VCaP (cell line): ENCODE measurements at regions not wholly inside any gene's neighbourhood (a gene's known extent, or its start where the extent isn't known, plus 50 kb on each side); places are given as distances from the start of the nearest gene placed in this dataset.

Experiments
- H3K27ac ChIP-seq: fragments of 450-650 bp; 2 replicates; pipeline ENCODE4 v1.5.1; 2017
- CTCF ChIP-seq: fragments of 450-650 bp; conservative IDR thresholded peaks from 2 replicates; pipeline ENCODE4 v1.5.1; 2017; ENCODE audit warnings: mild to moderate bottlenecking, moderate library complexity

- no peak overlapping the region for H3K27ac ChIP-seq
- TF ChIP-seq CTCF = no peak
These were observed 77.9 kb downstream of the MCFD2 start for GRCh38 chr2:46837704-46838103.

GRCh38 chr2:46837112-46837454 lies 78.5 kb downstream of the MCFD2 start:
- H3K27ac ChIP-seq = no peak overlapping the region
- no peak for TF ChIP-seq CTCF

- no peak for TF ChIP-seq CTCF
- H3K27ac ChIP-seq = no peak overlapping the region
These were observed 79.1 kb downstream of the MCFD2 start for GRCh38 chr2:46836295-46837111.

- TF ChIP-seq CTCF = no peak
- H3K27ac ChIP-seq = no peak overlapping the region
These were observed 80.1 kb downstream of the MCFD2 start for GRCh38 chr2:46835520-46835919.

GRCh38 chr2:46832543-46832942 lies 83.1 kb downstream of the MCFD2 start:
- H3K27ac ChIP-seq = no peak overlapping the region
- TF ChIP-seq CTCF = no peak

GRCh38 chr2:46831869-46832265 lies 83.7 kb downstream of the MCFD2 start:
- no peak for TF ChIP-seq CTCF
- H3K27ac ChIP-seq = no peak overlapping the region

- TF ChIP-seq CTCF = no peak
- no peak overlapping the region for H3K27ac ChIP-seq
These were observed 84.3 kb downstream of the MCFD2 start for GRCh38 chr2:46831051-46831868.
